GM06990 (cell line): ENCODE measurements at regions not wholly inside any gene's neighbourhood (a gene's known extent, or its start where the extent isn't known, plus 50 kb on each side); places are given as distances from the start of the nearest gene placed in this dataset.
A peak's percentile ranks its signal among the peaks of the same experiment; 100 is the strongest.

Experiments
- DNase-seq: peaks from one replicate; pipeline ENCODE4 v3.0.0-alpha.2; 2011; ENCODE audit not compliant: insufficient read length; ENCODE audit errors: extremely low read depth
- H3K27me3 ChIP-seq: replicated peaks from 2 replicates; pipeline ENCODE4 v1.6.0; 2011; ENCODE audit warnings: low read length; ENCODE audit not compliant: control insufficient read depth, insufficient read depth
- H3K36me3 ChIP-seq: 2 replicates; pipeline ENCODE4 v1.5.1; 2011; ENCODE audit warnings: low read length; ENCODE audit not compliant: control insufficient read depth, insufficient read depth
- H3K4me3 ChIP-seq: replicated peaks from 2 replicates; pipeline ENCODE4 v1.5.1; 2011; ENCODE audit warnings: low read depth, mild to moderate bottlenecking, control low read depth, low read length
- TF ChIP-seq, protein P1 (sequence below): IDR thresholded peaks from 2 replicates; pipeline ENCODE4 v1.5.1; 2011; ENCODE audit warnings: low read length, control low read depth, mild to moderate bottlenecking, inconsistent platforms; ENCODE audit not compliant: insufficient read depth, poor library complexity, severe bottlenecking

GRCh38 chr2:18439716-18440115, 120.7 kb downstream of the RDH14 start:
- Histone ChIP-seq H3K4me3 (no peak overlapping the region), H3K36me3 (no peaks in the 10 kb centered on the region), H3K27me3 (no peaks in the 10 kb centered on the region)
- TF ChIP-seq, protein P1, sequence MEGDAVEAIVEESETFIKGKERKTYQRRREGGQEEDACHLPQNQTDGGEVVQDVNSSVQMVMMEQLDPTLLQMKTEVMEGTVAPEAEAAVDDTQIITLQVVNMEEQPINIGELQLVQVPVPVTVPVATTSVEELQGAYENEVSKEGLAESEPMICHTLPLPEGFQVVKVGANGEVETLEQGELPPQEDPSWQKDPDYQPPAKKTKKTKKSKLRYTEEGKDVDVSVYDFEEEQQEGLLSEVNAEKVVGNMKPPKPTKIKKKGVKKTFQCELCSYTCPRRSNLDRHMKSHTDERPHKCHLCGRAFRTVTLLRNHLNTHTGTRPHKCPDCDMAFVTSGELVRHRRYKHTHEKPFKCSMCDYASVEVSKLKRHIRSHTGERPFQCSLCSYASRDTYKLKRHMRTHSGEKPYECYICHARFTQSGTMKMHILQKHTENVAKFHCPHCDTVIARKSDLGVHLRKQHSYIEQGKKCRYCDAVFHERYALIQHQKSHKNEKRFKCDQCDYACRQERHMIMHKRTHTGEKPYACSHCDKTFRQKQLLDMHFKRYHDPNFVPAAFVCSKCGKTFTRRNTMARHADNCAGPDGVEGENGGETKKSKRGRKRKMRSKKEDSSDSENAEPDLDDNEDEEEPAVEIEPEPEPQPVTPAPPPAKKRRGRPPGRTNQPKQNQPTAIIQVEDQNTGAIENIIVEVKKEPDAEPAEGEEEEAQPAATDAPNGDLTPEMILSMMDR: no peak
- DNase-seq: no peak

DNA sequence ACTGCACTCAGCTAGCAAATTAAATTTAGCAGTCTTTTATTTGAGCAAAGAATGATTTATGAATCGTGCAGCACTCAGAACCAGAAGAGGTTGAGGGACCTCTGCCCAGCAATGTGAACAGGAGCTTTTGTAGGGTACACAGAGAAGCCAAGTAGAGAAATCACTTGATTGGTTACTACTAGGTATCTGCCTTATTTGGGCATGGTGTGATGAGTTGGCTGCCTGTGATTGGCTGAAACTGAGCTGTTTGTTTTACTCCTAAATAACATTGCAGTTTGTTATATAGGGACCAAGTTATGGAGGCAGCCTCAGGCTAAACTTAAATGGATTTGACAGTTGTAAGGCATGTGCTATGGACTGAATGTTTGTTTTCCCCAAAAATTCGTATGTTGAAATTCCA, 122.5 kb downstream of the RDH14 start:
- no peaks in the 10 kb centered on the region for H3K36me3 ChIP-seq
- no peak for DNase-seq
- no peak overlapping the region for H3K4me3 ChIP-seq
- TF ChIP-seq, protein P1: no peak
- no peaks in the 10 kb centered on the region for H3K27me3 ChIP-seq

GRCh38 chr2:18436503-18437005, 123.9 kb downstream of the RDH14 start:
- no peak for DNase-seq
- no peak overlapping the region for H3K4me3 ChIP-seq
- H3K27me3 ChIP-seq: no peaks in the 10 kb centered on the region
- TF ChIP-seq, protein P1: no peak
- H3K36me3 ChIP-seq: no peaks in the 10 kb centered on the region

DNA sequence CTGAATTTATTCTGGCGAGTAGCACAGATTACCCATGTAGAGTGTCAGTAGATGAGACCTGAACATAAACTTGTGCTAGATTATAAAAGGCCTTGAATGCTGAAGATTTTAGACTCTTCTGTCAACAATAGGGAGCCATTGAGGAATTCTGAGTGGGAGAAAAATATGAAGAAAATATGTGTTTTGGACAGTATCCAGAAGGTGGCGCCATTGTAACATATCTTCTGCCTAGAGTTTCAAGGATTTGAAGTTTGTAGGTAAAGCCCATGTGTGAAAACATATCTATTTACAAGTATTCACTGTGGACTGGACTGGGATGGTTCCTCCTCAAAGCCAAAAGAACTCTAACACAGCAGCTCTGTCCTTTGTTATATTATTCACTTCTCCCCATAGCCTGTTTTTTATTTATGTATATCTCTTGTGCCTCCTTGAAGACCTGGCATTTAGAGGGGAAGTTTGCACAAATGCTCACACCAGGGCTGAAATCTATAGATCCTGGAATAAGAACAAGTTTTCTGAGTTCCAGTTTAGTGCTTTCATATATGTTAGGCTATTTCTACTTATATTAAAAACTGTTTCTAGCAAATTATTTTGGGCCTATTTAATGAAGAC, 124.9 kb downstream of the RDH14 start:
- H3K27me3 ChIP-seq: no peaks in the 10 kb centered on the region
- no peak overlapping the region for H3K4me3 ChIP-seq
- TF ChIP-seq, protein P1: peak; percentile 65
- no peaks in the 10 kb centered on the region for H3K36me3 ChIP-seq
- DNase-seq: peak; percentile 6

- TF ChIP-seq, protein P1: no peak
Observed at GRCh38 chr2:18433872-18434271, 126.6 kb downstream of the RDH14 start.

DNA sequence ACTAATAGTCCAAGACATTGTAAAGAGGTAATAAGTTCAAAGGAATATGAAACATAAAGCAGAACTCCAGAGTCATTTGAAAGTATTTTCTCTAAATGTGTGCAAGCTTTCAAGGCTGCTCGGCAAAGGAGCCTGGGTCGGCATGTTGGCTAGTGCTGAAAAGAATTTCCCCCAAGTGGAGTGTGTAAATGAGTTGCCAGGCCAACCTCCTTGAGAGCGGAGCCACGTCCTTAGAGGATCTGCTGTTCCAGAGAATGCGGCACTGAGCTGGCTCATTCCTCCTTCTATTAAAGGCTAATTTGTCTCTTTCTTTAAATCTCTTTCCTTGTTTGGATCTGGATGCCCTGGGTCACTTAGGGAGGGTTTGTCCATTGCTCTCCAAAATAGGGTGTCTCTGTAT, 127.5 kb downstream of the RDH14 start:
- TF ChIP-seq, protein P1: no peak
- Histone ChIP-seq H3K27me3 (no peaks in the 10 kb centered on the region), H3K4me3 (no peak overlapping the region), H3K36me3 (no peaks in the 10 kb centered on the region)
- no peak for DNase-seq

More at GRCh38 chr2:18433872-18434271, 126.6 kb downstream of the RDH14 start:
- H3K36me3 ChIP-seq: no peaks in the 10 kb centered on the region
- H3K27me3 ChIP-seq: no peaks in the 10 kb centered on the region
- no peak for DNase-seq
- no peak overlapping the region for H3K4me3 ChIP-seq
